WTC11 (cell line): ENCODE measurements at regions not wholly inside any gene's neighbourhood (a gene's known extent, or its start where the extent isn't known, plus 50 kb on each side); places are given as distances from the start of the nearest gene placed in this dataset.

Experiments
- ATAC-seq: fragments of 200-7000 bp; cut with Tn5 transposase; 2 replicates; pipeline ENCODE4 v1.10.0; 2021; ENCODE audit warnings: mild to moderate bottlenecking, moderate library complexity
- CTCF ChIA-PET: fragments of 300-600 bp; sonication (Branson Sonifier 250); formaldehyde crosslinking; loops from one replicate; lab custom pipeline; 2021; ENCODE audit warnings: antibody characterized with exemption; lab: Charles Lee
- POLR2A ChIA-PET: fragments of 350-600 bp; sonication (Branson Sonifier 250); formaldehyde crosslinking; loops from one replicate; lab custom pipeline; 2021; ENCODE audit warnings: antibody characterized with exemption; lab: Charles Lee
- DNase-seq: peaks from one replicate; pipeline ENCODE4 v3.0.0; 2021; ENCODE audit warnings: low spot score
- H3K27ac Mint-ChIP-seq: 2 replicates; pipeline ENCODE4 v1.8.0; 2021; ENCODE audit warnings: mixed read lengths
- H3K27me3 Mint-ChIP-seq: 2 replicates; pipeline ENCODE4 v1.8.0; 2021; ENCODE audit warnings: low read depth, mild to moderate bottlenecking, moderate library complexity, mixed read lengths
- H3K36me3 Mint-ChIP-seq: 2 replicates; pipeline ENCODE4 v1.8.0; 2021; ENCODE audit warnings: mixed read lengths
- H3K4me1 Mint-ChIP-seq: 2 replicates; pipeline ENCODE4 v1.8.0; 2022; ENCODE audit warnings: mixed read lengths
- H3K4me3 Mint-ChIP-seq: 2 replicates; pipeline ENCODE4 v1.8.0; 2021; ENCODE audit warnings: mild to moderate bottlenecking, moderate library complexity, mixed read lengths
- H3K9me3 Mint-ChIP-seq: 2 replicates; pipeline ENCODE4 v1.8.0; 2021; ENCODE audit warnings: mixed read lengths
- AFF4 ChIP-seq: sonication (generic); formaldehyde crosslinking; IDR thresholded peaks from 2 replicates; pipeline ENCODE4 v1.8.1; 2023; ENCODE audit warnings: mild to moderate bottlenecking, missing genetic modification reagents, borderline replicate concordance
- ARID4B ChIP-seq: sonication (generic); formaldehyde crosslinking; IDR thresholded peaks from 2 replicates; pipeline ENCODE4 v1.8.0; 2023; ENCODE audit warnings: missing genetic modification reagents, mild to moderate bottlenecking, borderline replicate concordance
- CREM ChIP-seq: sonication (generic); formaldehyde crosslinking; IDR thresholded peaks from 2 replicates; pipeline ENCODE4 v1.8.1; 2022; ENCODE audit warnings: mild to moderate bottlenecking, missing genetic modification reagents, moderate library complexity
- CTCF ChIP-seq: fragments of 200-600 bp; IDR thresholded peaks from 2 replicates; pipeline ENCODE4 v1.8.0; 2022; ENCODE audit warnings: antibody characterized with exemption
- E2F1 ChIP-seq: sonication (generic); formaldehyde crosslinking; IDR thresholded peaks from 2 replicates; pipeline ENCODE4 v1.8.0; 2022; ENCODE audit warnings: mild to moderate bottlenecking, missing genetic modification reagents
- EMX1 ChIP-seq: fragments of 250-450 bp; sonication (Bioruptor Pico); IDR thresholded peaks from 2 replicates; pipeline ENCODE4 v1.8.0; 2021; ENCODE audit warnings: mild to moderate bottlenecking
- FOXJ3 ChIP-seq: sonication (generic); formaldehyde crosslinking; IDR thresholded peaks from 2 replicates; pipeline ENCODE4 v1.9.0; 2021; ENCODE audit warnings: missing genetic modification reagents, mild to moderate bottlenecking, borderline replicate concordance
- HMGXB4 ChIP-seq: sonication (generic); formaldehyde crosslinking; IDR thresholded peaks from 2 replicates; pipeline ENCODE4 v1.8.1; 2023; ENCODE audit warnings: mild to moderate bottlenecking, moderate library complexity, missing genetic modification reagents
- JAZF1 ChIP-seq: fragments of 250-450 bp; sonication (Bioruptor Pico); IDR thresholded peaks from 2 replicates; pipeline ENCODE4 v1.9.0; 2021; ENCODE audit warnings: moderate library complexity, mild to moderate bottlenecking, inconsistent platforms
- NFATC4 ChIP-seq: fragments of 250-450 bp; sonication (Bioruptor Pico); IDR thresholded peaks from 2 replicates; pipeline ENCODE4 v1.9.0; 2021; ENCODE audit warnings: mild to moderate bottlenecking
- NR3C1 ChIP-seq: sonication (generic); formaldehyde crosslinking; conservative IDR thresholded peaks from 2 replicates; pipeline ENCODE4 v1.8.1; 2023; ENCODE audit warnings: low read depth, mild to moderate bottlenecking, missing genetic modification reagents
- OVOL2 ChIP-seq: fragments of 250-450 bp; sonication (Bioruptor Pico); IDR thresholded peaks from 2 replicates; pipeline ENCODE4 v1.9.0; 2021; ENCODE audit warnings: mild to moderate bottlenecking, borderline replicate concordance
- PREB ChIP-seq: sonication (generic); formaldehyde crosslinking; IDR thresholded peaks from 2 replicates; pipeline ENCODE4 v1.8.1; 2022; ENCODE audit warnings: mild to moderate bottlenecking, missing genetic modification reagents, moderate library complexity, borderline replicate concordance
- RORB ChIP-seq: fragments of 250-450 bp; sonication (Bioruptor Pico); IDR thresholded peaks from 2 replicates; pipeline ENCODE4 v1.9.0; 2021; ENCODE audit warnings: mild to moderate bottlenecking
- SMAD3 ChIP-seq: sonication (generic); formaldehyde crosslinking; IDR thresholded peaks from 2 replicates; pipeline ENCODE4 v1.8.0; 2022; ENCODE audit warnings: missing genetic modification reagents, mild to moderate bottlenecking, borderline replicate concordance
- SOX15 ChIP-seq: fragments of 250-450 bp; sonication (Bioruptor Pico); IDR thresholded peaks from 2 replicates; pipeline ENCODE4 v1.9.0; 2021; ENCODE audit warnings: mild to moderate bottlenecking
- TP53 ChIP-seq: sonication (generic); formaldehyde crosslinking; IDR thresholded peaks from 2 replicates; pipeline ENCODE4 v1.8.1; 2023; ENCODE audit warnings: mild to moderate bottlenecking, missing genetic modification reagents

- no peak for TF ChIP-seq JAZF1 (CRISPR knock-in tag)
- TF ChIP-seq AFF4 (CRISPR knock-in tag) = no peak
- TF ChIP-seq EMX1 (CRISPR knock-in tag) = no peak
- TF ChIP-seq NR3C1 (CRISPR knock-in tag) = no peak
- no peak for TF ChIP-seq RORB
- TF ChIP-seq, all 79 proteins: peak for 0
- no peak overlapping the region for H3K27ac Mint-ChIP-seq
- peaks cover 26% of the 10 kb centered on the region for H3K4me1 Mint-ChIP-seq
- CTCF ChIA-PET = interaction anchor here (0.7 kb wide), 1 partner anchor 74 kb away, joined by 3 read pairs; no protein-coding TSS in a partner anchor
- H3K4me3 Mint-ChIP-seq = no peak overlapping the region
- POLR2A ChIA-PET = interaction anchor here (0.7 kb wide), 1 partner anchor 304 kb away, joined by 3 read pairs; no protein-coding TSS in a partner anchor
- DNase-seq (no peak), ATAC-seq (no peak)
- peaks cover 3% of the 10 kb centered on the region for H3K27me3 Mint-ChIP-seq
- H3K9me3 Mint-ChIP-seq = peaks cover 33% of the 10 kb centered on the region
- H3K36me3 Mint-ChIP-seq = peaks cover 16% of the 10 kb centered on the region
Measured at GRCh38 chr3:196147116-196147515, 64.1 kb downstream of the ZDHHC19 start.

- no peak for DNase-seq
- CTCF ChIA-PET = interaction anchor here (0.6 kb wide), 1 partner anchor 41 kb away, joined by 3 read pairs; no protein-coding TSS in a partner anchor
Measured at GRCh38 chr3:196145468-196146262, 63.8 kb upstream of the TFRC start.

More at GRCh38 chr3:196145468-196146262, 63.8 kb upstream of the TFRC start:
- no peak overlapping the region for H3K4me3 Mint-ChIP-seq
- ATAC-seq = peak; percentile 53
- POLR2A ChIA-PET = no interaction called here
- TF ChIP-seq NFATC4 (CRISPR knock-in tag) = no peak
- no peak for TF ChIP-seq FOXJ3
- TF ChIP-seq JAZF1 (CRISPR knock-in tag) = no peak
- TF ChIP-seq TP53 = no peak
- TF ChIP-seq PREB = no peak
- no peak for TF ChIP-seq HMGXB4
- no peak for TF ChIP-seq ARID4B (CRISPR knock-in tag)
- TF ChIP-seq CREM (CRISPR knock-in tag) = no peak
- TF ChIP-seq SOX15 (CRISPR knock-in tag) = no peak
- no peak for TF ChIP-seq OVOL2 (CRISPR knock-in tag)
- no peak for TF ChIP-seq E2F1 (CRISPR knock-in tag)
- TF ChIP-seq SMAD3 (CRISPR knock-in tag) = no peak
- no peak for TF ChIP-seq CTCF
- peaks cover 34% of the 10 kb centered on the region for H3K4me1 Mint-ChIP-seq
- peaks cover 25% of the 10 kb centered on the region for H3K9me3 Mint-ChIP-seq
- H3K27me3 Mint-ChIP-seq = peaks cover 3% of the 10 kb centered on the region
- H3K27ac Mint-ChIP-seq = 0 out of 2 replicates have a peak overlapping the region, but pooled peaks have one; percentile 96
- peaks cover 14% of the 10 kb centered on the region for H3K36me3 Mint-ChIP-seq
